GM12872 (cell line): ENCODE measurements at regions not wholly inside any gene's neighbourhood (a gene's known extent, or its start where the extent isn't known, plus 50 kb on each side); places are given as distances from the start of the nearest gene placed in this dataset.

Experiments used
- CTCF ChIP-seq: IDR thresholded peaks from 3 replicates; pipeline ENCODE4 v1.5.1; 2011; ENCODE audit warnings: low read depth, mild to moderate bottlenecking, low read length, moderate library complexity; ENCODE audit not compliant: insufficient read depth

GRCh38 chr10:36739884-36740445 is 385.4 kb upstream of the ANKRD30A start:
- TF ChIP-seq CTCF: no peak

GRCh38 chr10:36738738-36739431 is 386.5 kb upstream of the ANKRD30A start:
- no peak for TF ChIP-seq CTCF

GRCh38 chr10:36736311-36736710 is 389.1 kb upstream of the ANKRD30A start:
- no peak for TF ChIP-seq CTCF

- TF ChIP-seq CTCF: no peak
Observed at GRCh38 chr10:36730316-36730715, 395.1 kb upstream of the ANKRD30A start.

- no peak for TF ChIP-seq CTCF
Observed at GRCh38 chr10:36728626-36729025, 396.8 kb upstream of the ANKRD30A start.

GRCh38 chr10:36725581-36726520 is 399.5 kb upstream of the ANKRD30A start:
- TF ChIP-seq CTCF: no peak

GRCh38 chr10:36722777-36723176 is 402.6 kb upstream of the ANKRD30A start:
- TF ChIP-seq CTCF: no peak
